Retinal pigment epithelial cell (primary cell): ENCODE measurements at regions not wholly inside any gene's neighbourhood (a gene's known extent, or its start where the extent isn't known, plus 50 kb on each side); places are given as distances from the start of the nearest gene placed in this dataset.
"Not testable (repeated sequence)": the region's sequence is repeated elsewhere in the genome, so short reads cannot be mapped to it uniquely, and the experiment has no call there.

Source experiments
- DNase-seq: peaks from one replicate; pipeline ENCODE4 v3.0.0-alpha.2; 2010; ENCODE audit warnings: low read depth
- H3K4me3 ChIP-seq: 2 replicates; pipeline ENCODE4 v1.5.1; 2011; ENCODE audit warnings: mild to moderate bottlenecking, low read length, control low read depth, moderate library complexity
- TF ChIP-seq, protein P1 (sequence below): conservative IDR thresholded peaks from 2 replicates; pipeline ENCODE4 v1.5.1; 2011; ENCODE audit warnings: low read depth, low read length, control low read depth, inconsistent platforms

DNA sequence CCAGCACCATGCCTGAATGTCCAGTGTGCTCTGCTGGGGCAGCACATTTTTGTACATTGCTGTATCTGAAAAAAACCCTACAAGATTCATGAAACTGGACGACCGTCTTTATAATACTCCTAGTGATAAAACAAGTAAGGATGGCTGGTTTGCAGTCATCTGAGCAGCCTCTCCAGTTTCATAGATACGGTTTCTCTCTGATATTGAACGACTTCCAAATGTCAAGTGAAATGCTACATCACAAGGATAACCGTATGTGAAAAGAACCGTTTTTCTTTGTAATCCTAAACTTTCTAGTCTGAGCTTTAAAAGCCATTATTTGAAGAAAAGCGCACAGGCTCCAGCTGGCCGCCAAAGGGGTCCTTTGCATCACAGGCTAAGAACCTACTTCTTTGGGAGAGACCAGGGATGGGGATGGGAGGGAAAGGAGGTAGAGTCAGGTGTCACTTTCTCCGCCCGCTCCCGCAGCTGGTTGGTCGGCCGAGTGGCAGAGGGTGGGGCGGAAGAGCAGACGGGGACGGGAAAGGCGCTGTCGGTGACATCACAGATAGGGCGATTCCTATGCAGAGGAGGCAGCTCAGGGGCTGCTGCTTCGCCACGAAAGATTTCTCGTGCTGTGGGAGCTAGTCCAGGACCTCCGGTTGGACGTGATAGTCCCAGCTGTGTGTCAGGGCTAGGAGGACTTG is 180.4 kb upstream of the NOTCH2NLA start:
- peak; percentile 24 for DNase-seq
- not testable (repeated sequence) for H3K4me3 ChIP-seq

GRCh38 chr1:146401281-146401825 is 172.5 kb upstream of the NOTCH2NLA start:
- DNase-seq, H3K4me3 ChIP-seq: not testable (repeated sequence)
- TF ChIP-seq, protein P1, sequence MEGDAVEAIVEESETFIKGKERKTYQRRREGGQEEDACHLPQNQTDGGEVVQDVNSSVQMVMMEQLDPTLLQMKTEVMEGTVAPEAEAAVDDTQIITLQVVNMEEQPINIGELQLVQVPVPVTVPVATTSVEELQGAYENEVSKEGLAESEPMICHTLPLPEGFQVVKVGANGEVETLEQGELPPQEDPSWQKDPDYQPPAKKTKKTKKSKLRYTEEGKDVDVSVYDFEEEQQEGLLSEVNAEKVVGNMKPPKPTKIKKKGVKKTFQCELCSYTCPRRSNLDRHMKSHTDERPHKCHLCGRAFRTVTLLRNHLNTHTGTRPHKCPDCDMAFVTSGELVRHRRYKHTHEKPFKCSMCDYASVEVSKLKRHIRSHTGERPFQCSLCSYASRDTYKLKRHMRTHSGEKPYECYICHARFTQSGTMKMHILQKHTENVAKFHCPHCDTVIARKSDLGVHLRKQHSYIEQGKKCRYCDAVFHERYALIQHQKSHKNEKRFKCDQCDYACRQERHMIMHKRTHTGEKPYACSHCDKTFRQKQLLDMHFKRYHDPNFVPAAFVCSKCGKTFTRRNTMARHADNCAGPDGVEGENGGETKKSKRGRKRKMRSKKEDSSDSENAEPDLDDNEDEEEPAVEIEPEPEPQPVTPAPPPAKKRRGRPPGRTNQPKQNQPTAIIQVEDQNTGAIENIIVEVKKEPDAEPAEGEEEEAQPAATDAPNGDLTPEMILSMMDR = peak; percentile 44

DNA sequence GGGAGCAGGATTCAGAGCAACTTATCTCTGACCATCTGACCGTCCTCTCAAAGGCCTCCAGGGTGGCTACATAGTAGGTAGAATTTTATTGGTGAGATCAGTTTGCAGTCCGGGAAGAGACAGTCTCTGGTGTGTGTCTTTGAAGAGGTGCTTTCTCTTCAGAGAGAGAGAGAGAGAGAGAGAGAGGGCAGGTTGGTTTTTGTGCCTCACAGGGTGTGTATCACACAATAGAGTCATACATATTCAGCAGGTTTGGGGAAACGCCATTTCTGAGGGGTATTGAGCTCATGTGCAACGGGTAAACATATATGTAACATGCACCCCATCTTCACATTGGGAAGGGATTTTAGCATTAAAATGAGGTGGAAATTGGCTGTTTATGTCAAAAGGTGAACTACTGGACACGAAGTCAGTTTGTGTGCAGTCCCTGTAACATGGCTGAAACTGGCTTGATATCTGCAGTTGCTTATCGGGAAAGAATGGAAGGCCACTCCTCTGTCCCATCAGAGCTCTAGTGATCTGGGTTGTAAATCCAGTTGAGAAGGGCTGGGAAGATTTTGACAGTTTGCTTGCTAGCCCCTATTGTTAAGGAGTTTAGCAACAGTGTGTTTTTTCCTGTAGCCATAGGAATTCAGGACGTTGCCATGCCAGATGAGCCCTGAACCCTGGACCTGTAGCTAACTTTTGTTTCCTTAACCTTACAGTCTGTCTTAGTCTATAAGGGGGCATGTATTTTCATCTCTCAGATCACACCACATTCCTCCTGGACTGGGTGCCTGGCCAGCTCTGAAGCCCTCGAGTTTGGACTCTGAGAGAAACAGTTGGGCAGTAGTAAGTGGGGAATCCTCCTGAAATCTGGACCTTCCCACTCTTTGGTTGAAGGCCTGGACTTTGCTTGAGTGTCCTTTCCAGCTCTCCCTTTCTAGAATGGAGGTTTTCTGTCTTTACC is 171.6 kb upstream of the NOTCH2NLA start:
- not testable (repeated sequence) for H3K4me3 ChIP-seq, DNase-seq

DNA sequence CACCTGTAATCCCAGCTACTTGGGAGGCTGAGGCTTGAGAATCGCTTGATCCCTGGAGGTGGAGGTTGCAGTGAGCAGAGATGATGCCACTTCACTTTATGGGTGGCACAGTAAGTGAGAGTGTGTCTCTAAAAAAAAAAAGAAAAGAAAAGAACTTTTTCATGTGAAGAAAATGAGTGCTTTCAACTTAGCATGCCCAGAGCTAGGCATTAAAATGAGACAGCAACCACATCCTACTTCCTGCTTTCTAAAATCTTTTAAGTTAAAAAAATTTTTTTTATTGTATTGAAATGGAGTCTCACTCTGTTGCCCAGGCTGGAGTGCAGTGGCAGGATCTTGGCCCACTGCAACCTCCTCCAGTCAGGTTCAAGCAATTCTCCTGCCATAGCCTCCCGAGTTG is 170.4 kb upstream of the NOTCH2NLA start:
- DNase-seq, H3K4me3 ChIP-seq: not testable (repeated sequence)

- DNase-seq, H3K4me3 ChIP-seq: not testable (repeated sequence)
Measured at GRCh38 chr1:146396801-146397200, 168.0 kb upstream of the NOTCH2NLA start.

DNA sequence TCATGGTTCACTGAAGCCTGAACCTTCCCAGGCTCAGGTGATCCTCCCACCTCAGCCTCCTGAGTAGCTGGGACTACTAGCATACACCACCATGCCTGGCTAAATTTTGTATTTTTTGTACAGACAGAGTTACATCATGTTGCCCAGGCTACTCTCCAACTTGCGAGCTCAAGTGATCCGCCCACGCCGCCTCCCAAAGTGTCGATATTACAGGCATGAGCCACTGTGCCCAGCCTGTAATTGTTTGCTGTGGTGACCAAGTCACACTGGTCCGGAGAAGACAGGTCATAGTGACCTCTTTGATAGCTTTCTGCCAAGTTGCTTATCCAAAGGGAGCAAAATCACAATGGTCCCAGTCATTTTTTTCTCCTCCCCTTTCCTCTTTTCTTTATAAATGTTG is 167.4 kb upstream of the NOTCH2NLA start:
- H3K4me3 ChIP-seq, DNase-seq: not testable (repeated sequence)

- not testable (repeated sequence) for DNase-seq, H3K4me3 ChIP-seq
Measured at GRCh38 chr1:146393796-146394195, 165.0 kb upstream of the NOTCH2NLA start.

DNA sequence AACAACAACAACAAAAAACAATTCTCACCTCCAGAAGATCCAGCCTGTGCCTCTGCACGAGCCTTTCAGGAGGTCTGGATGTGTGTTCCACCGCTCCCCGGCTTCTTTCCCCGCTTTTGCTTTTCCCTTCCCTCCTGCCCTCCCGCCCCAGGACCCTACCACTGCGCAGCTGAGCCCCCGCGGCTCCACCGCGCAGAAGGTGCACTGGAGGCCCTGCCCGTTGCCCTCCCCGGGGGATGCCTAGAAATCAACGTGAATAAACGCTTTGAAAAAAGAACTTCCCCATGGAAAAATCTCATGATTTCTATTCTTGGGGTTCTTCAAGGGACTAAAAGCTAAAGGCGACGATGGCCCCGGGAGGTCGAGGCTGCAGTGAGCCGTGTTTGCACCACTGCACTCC is 164.3 kb upstream of the NOTCH2NLA start:
- not testable (repeated sequence) for DNase-seq, H3K4me3 ChIP-seq

DNA sequence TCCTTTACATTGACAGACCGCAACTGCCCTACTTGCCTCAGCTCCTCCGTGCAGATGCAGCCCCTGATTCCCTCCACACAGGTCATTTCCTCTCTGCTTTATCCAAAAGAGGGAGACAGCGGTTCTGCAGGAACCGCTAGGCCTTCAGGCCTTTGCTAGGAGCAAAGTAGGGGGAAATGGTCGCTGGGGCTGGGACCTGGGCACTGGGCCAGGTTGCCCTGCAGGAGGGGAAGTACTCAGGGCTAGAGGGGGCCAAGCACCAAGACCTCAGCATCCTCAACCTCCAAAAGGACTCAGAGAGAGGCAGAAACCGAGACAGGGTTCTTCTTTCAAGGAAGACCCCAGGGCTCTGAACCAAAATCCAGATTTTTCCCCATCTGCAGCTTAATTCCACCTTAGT is 160.4 kb upstream of the NOTCH2NLA start:
- not testable (repeated sequence) for DNase-seq, H3K4me3 ChIP-seq

DNA sequence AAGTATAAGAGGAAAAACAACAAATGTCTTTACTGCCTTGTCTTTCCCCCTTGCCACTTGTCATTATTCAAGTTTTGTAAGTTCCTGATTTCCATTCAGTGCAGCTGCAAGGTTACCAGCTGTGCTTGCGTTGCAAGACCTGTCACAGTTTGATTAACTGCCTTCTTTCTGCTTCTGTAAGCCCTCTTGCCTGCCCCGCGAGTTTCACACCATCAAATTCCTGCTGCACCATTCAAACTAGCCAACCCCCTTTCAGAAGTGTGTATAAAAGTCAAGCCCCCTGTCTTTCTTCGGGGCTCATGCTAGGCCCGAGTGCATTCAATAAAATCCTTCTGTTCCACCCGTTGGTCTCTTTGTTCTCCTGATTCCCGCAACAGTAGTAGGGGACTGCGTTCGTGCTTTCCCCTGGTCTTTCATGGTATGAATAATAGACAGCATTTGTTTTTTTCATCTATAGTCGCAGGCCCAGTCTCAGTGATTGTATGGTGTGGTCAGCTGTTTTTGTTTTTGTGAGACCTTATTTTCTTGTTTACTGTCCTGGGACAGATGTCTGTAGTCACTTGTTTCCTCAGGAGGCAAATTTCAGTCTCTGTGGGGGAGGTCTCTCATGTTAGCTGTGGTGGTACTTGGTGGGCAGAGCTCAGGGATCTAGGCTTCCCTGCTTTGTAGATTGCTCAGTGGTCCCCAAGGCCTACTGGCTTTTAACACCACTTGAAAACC is 159.1 kb upstream of the NOTCH2NLA start:
- not testable (repeated sequence) for DNase-seq, H3K4me3 ChIP-seq

DNA sequence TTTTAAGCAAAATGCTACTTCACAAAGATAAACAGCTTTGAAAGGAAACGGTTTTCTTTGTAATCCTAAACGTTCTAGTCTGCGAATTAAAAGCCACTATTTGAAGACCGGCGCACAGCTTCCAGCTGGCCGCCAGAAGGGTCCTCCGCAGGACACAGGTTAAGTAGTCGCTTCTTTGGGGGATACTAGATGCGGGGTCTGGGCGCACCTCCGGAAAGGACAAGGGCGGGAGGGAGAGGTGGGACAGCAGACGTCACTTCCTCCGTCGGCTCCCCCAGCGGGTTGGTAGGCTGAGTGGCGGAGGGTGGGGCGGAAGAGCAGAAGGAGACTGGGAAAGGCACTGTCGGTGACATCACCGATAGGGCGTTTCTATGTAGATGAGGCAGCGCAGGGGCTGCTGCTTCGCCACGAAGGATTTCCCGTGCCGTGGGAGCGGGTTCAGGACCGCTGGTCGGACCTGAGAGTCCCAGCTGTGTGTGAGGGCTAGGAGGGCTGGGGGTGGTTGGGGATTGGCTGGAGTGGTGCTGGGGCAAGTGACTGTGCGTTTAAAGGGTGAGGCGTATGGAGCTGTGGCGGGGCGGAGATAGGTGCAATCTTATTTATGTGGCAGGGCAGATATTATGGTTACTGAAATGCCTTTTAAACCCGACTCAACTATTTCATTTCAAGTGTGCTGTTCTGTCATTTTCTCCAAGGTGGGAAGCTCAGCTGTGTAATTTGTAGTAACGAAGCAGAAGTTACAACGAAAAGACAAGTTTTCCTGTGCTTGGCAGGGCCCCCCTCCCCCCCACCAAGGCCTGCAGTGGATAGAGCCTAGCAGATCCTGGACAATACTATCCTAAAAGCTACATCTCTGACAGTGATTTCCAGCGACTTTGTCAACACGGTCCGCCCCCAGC is 158.3 kb upstream of the NOTCH2NLA start:
- peak; percentile 89 for DNase-seq

GRCh38 chr1:146381196-146381595 is 152.4 kb upstream of the NOTCH2NLA start:
- H3K4me3 ChIP-seq, DNase-seq: not testable (repeated sequence)

More for the DNA sequence above, 158.3 kb upstream of the NOTCH2NLA start:
- peak overlapping the region; percentile 54 for H3K4me3 ChIP-seq

DNA sequence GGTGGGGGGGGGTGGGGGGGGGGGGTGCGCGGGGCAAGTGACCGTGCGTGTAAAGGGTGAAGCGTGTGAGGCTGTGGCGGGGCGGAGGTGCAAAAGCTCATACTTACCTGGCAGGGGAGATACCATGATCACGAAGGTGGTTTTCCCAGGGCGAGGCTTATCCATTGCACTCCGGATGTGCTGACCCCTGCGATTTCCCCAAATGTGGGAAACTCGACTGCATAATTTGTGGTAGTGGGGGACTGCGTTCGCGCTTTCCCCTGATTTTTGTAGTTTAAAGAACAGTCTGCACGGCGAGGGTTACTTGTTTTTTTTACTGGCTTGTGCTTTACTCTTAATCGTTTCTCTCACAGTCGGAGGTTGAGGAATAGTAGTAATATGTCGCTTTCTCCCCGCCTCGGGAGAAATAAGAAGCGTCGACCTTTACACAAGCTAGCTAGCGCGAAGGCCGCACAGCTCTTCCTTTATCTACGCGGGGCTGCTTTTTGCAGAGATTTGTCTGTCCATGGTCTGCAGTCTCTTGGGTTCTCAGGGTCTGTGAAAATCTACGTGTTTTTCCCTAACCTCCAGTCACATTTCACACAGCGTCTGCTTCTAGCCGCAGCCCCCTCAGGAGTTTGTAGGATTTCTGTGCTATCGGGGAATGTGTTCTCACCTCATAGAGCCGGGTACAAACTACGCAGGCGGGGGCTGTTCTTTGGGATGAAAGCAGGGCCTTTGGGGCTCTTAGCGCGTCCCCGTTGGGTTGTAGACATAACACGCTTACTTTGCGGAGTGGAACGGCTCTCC is 148.1 kb upstream of the NOTCH2NLA start:
- peak; percentile 92 for DNase-seq
- peak overlapping the region; percentile 29 for H3K4me3 ChIP-seq

DNA sequence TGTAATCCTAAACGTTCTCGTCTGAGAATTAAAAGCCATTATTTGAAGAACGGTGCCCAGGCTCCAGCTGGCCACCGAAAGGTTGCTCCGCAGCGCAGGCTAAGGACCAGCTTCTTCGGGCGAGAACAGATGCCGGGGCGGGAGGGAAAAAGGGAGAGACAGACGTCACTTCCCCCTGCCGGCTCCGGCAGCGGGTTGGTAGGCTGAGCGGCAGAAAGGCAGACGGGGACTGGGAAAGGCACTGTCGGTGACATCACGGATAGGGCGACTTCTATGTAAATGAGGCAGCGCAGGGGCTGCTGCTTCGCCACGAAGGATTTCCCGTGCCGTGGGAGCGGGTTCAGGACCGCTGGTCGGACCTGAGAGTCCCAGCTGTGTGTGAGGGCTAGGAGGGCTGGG is 147.5 kb upstream of the NOTCH2NLA start:
- peak; percentile 36 for DNase-seq
- peak overlapping the region; percentile 36 for H3K4me3 ChIP-seq

- not testable (repeated sequence) for H3K4me3 ChIP-seq, DNase-seq
Measured at GRCh38 chr1:146375108-146375507, 146.3 kb upstream of the NOTCH2NLA start.

DNA sequence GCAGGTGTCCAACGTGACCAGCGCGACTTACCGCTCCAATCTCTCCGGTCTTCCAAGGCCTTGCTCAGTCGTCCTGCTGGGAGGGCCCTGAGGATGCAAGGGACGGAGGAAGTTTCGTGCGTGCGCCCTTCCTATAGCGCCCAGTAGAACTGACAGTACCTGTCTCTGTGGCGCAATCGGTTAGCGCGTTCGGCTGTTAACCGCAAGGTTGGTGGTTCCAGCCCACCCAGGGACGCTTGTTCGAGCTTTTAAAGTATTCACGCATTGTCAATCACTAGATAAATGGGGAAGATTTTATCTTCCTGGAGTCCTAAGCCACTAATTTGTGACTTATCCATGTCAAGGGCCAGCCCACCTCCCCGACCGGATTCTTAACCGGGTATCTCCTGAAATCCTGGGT is 141.1 kb upstream of the NOTCH2NLA start:
- DNase-seq = not testable (repeated sequence)
- H3K4me3 ChIP-seq = peak overlapping the region; percentile 40
